ENCODE measurements at regions not wholly inside any gene's neighbourhood (a gene's known extent, or its start where the extent isn't known, plus 50 kb on each side); places are given as distances from the start of the nearest gene placed in this dataset.

- Histone ChIP-seq H3K36me3 (no peaks in the 10 kb centered on the region), H3K27ac (no peak overlapping the region), H3K4me3 (no peak overlapping the region), H3K9me3 (no peaks in the 10 kb centered on the region), H3K27me3 (replicated peaks; ENCODE audit: insufficient read depth) (no peaks in the 10 kb centered on the region), H3K4me1 (replicated peaks) (no peaks in the 10 kb centered on the region)
- TF ChIP-seq POLR2A (IDR thresholded peaks at IDR 0.05), result no peak
- TF ChIP-seq POLR2AphosphoS5 (IDR thresholded peaks at IDR 0.05), result no peak
- no peak for TF ChIP-seq CTCF (IDR thresholded peaks at IDR 0.05)
- intact Hi-C loops (cut with DNase I), result no loop called here
- DNase-seq (ENCODE audit: low spot score), result no peak
- 81% methylated on average over 5 of the region's 5 CpGs for WGBS
Observed at GRCh38 chr20:24283186-24283585, 186.2 kb upstream of the SYNDIG1 start.

GRCh38 chr20:24277196-24277595 is 192.2 kb upstream of the SYNDIG1 start:
- 82% methylated on average over 9 of the region's 9 CpGs for WGBS
- no peaks in the 10 kb centered on the region for H3K27me3 ChIP-seq (replicated peaks; ENCODE audit: insufficient read depth)
- no peak for DNase-seq (ENCODE audit: low spot score)
- TF ChIP-seq POLR2A (IDR thresholded peaks at IDR 0.05) (no peak), CTCF (IDR thresholded peaks at IDR 0.05) (no peak), POLR2AphosphoS5 (IDR thresholded peaks at IDR 0.05) (no peak)
- no peaks in the 10 kb centered on the region for H3K4me1 ChIP-seq (replicated peaks)
- no peaks in the 10 kb centered on the region for H3K36me3 ChIP-seq
- H3K9me3 ChIP-seq, result no peaks in the 10 kb centered on the region
- intact Hi-C loops (cut with DNase I), result no loop called here
- H3K27ac ChIP-seq, result no peak overlapping the region
- H3K4me3 ChIP-seq, result no peak overlapping the region

GRCh38 chr20:24275946-24276705 is 193.3 kb upstream of the SYNDIG1 start:
- no peaks in the 10 kb centered on the region for H3K9me3 ChIP-seq
- H3K27me3 ChIP-seq (replicated peaks; ENCODE audit: insufficient read depth), result no peaks in the 10 kb centered on the region
- intact Hi-C loops (cut with DNase I), result no loop called here
- no peaks in the 10 kb centered on the region for H3K36me3 ChIP-seq
- no peak overlapping the region for H3K27ac ChIP-seq
- DNase-seq (ENCODE audit: low spot score), result no peak
- TF ChIP-seq POLR2AphosphoS5 (IDR thresholded peaks at IDR 0.05), result no peak
- no peak for TF ChIP-seq POLR2A (IDR thresholded peaks at IDR 0.05)
- no peak for TF ChIP-seq CTCF (IDR thresholded peaks at IDR 0.05)
- 62% methylated on average over 3 of the region's 3 CpGs for WGBS
- H3K4me3 ChIP-seq, result no peak overlapping the region
- no peaks in the 10 kb centered on the region for H3K4me1 ChIP-seq (replicated peaks)

- intact Hi-C loops (cut with DNase I), result no loop called here
- no peak overlapping the region for H3K27ac ChIP-seq
- TF ChIP-seq CTCF (IDR thresholded peaks at IDR 0.05) (no peak), POLR2A (IDR thresholded peaks at IDR 0.05) (no peak), POLR2AphosphoS5 (IDR thresholded peaks at IDR 0.05) (no peak)
Observed at GRCh38 chr20:24273251-24273650, 196.2 kb upstream of the SYNDIG1 start.

GRCh38 chr20:24261351-24261750 is 208.1 kb upstream of the SYNDIG1 start:
- Histone ChIP-seq H3K9me3 (no peaks in the 10 kb centered on the region), H3K27ac (no peak overlapping the region), H3K4me1 (replicated peaks) (no peaks in the 10 kb centered on the region), H3K4me3 (no peak overlapping the region), H3K36me3 (no peaks in the 10 kb centered on the region), H3K27me3 (replicated peaks; ENCODE audit: insufficient read depth) (no peaks in the 10 kb centered on the region)
- intact Hi-C loops (cut with DNase I), result loop anchor here (10.0 kb wide), 1 partner anchor 633 kb away; no protein-coding TSS in a partner anchor
- TF ChIP-seq POLR2A (IDR thresholded peaks at IDR 0.05), result no peak
- no peak for TF ChIP-seq CTCF (IDR thresholded peaks at IDR 0.05)
- TF ChIP-seq POLR2AphosphoS5 (IDR thresholded peaks at IDR 0.05), result no peak
- 58% methylated on average over 3 of the region's 3 CpGs for WGBS
- no peak for DNase-seq (ENCODE audit: low spot score)

More at GRCh38 chr20:24273251-24273650, 196.2 kb upstream of the SYNDIG1 start:
- no peaks in the 10 kb centered on the region for H3K36me3 ChIP-seq
- H3K9me3 ChIP-seq, result no peaks in the 10 kb centered on the region
- no peak overlapping the region for H3K4me3 ChIP-seq
- H3K4me1 ChIP-seq (replicated peaks), result no peaks in the 10 kb centered on the region
- no peaks in the 10 kb centered on the region for H3K27me3 ChIP-seq (replicated peaks; ENCODE audit: insufficient read depth)
- no peak for DNase-seq (ENCODE audit: low spot score)

Data from prostate gland (tissue), 2 donors.